ENCODE measurements at regions not wholly inside any gene's neighbourhood (a gene's known extent, or its start where the extent isn't known, plus 50 kb on each side); places are given as distances from the start of the nearest gene placed in this dataset.

- DNase-seq: no peak
Observed at GRCh38 chr7:42348631-42349030, 111.6 kb upstream of the GLI3 start.

GRCh38 chr7:42348071-42348470, 111.1 kb upstream of the GLI3 start:
- DNase-seq: no peak

GRCh38 chr7:42347616-42348015, 110.6 kb upstream of the GLI3 start:
- DNase-seq: no peak

GRCh38 chr7:42345478-42346299, 108.7 kb upstream of the GLI3 start:
- no peak for DNase-seq

- no peak for DNase-seq
Observed at GRCh38 chr7:42344198-42344755, 107.3 kb upstream of the GLI3 start.

GRCh38 chr7:42342381-42342780, 105.4 kb upstream of the GLI3 start:
- DNase-seq: no peak

- DNase-seq: no peak
Observed at GRCh38 chr7:42340436-42340835, 103.4 kb upstream of the GLI3 start.

- DNase-seq: no peak
Observed at GRCh38 chr7:42338916-42339540, 102.0 kb upstream of the GLI3 start.

GRCh38 chr7:42338231-42338915, 101.4 kb upstream of the GLI3 start:
- no peak for DNase-seq

- DNase-seq: no peak
Observed at GRCh38 chr7:42337225-42337905, 100.4 kb upstream of the GLI3 start.

- DNase-seq: no peak
Observed at GRCh38 chr7:42332605-42333222, 95.7 kb upstream of the GLI3 start.

GRCh38 chr7:42319631-42320030, 82.6 kb upstream of the GLI3 start:
- no peak for DNase-seq

GRCh38 chr7:42315631-42316030, 78.6 kb upstream of the GLI3 start:
- no peak for DNase-seq

GRCh38 chr7:42315103-42315502, 78.1 kb upstream of the GLI3 start:
- DNase-seq: no peak

- DNase-seq: no peak
Observed at GRCh38 chr7:42314696-42315095, 77.7 kb upstream of the GLI3 start.

GRCh38 chr7:42311195-42311594, 74.2 kb upstream of the GLI3 start:
- DNase-seq: no peak

GRCh38 chr7:42292991-42293521, 56.0 kb upstream of the GLI3 start:
- no peak for DNase-seq

GRCh38 chr7:42289473-42289872, 52.5 kb upstream of the GLI3 start:
- no peak for DNase-seq

All from activated CD4-positive, alpha-beta T cell treated with anti-CD3 and anti-CD28 coated beads, Interleukin-2, Interleukin-6, amounts not matched to agents 100 ng/mL and 50 ng/mL, durations not matched to agents 16 hours and 8 hours (primary cell).